HEK293 (cell line): ENCODE measurements at regions not wholly inside any gene's neighbourhood (a gene's known extent, or its start where the extent isn't known, plus 50 kb on each side); places are given as distances from the start of the nearest gene placed in this dataset.

Experiments
- PRDM4 ChIP-seq: fragments of 450-650 bp; formaldehyde crosslinking; IDR thresholded peaks from 2 replicates; pipeline ENCODE4 v1.5.1; 2017; ENCODE audit warnings: missing biosample characterization, missing genetic modification characterization
- SCRT1 ChIP-seq: fragments of 450-650 bp; formaldehyde crosslinking; IDR thresholded peaks from 2 replicates; pipeline ENCODE4 v1.5.1; 2016; ENCODE audit warnings: missing biosample characterization, missing genetic modification characterization, borderline replicate concordance
- SETDB1 ChIP-seq: IDR thresholded peaks from one replicate; pipeline ENCODE4 v1.6.1; 2017; ENCODE audit warnings: mild to moderate bottlenecking, low read length, moderate library complexity, mixed read lengths; ENCODE audit not compliant: insufficient read length
- ZBTB20 ChIP-seq: fragments of 450-650 bp; formaldehyde crosslinking; IDR thresholded peaks from 2 replicates; pipeline ENCODE4 v1.5.1; 2016; ENCODE audit warnings: missing biosample characterization, missing genetic modification characterization
- ZNF133 ChIP-seq: fragments of 450-650 bp; formaldehyde crosslinking; IDR thresholded peaks from 2 replicates; pipeline ENCODE4 v1.5.1; 2016; ENCODE audit warnings: missing biosample characterization, missing genetic modification characterization
- ZNF175 ChIP-seq: fragments of 450-650 bp; formaldehyde crosslinking; IDR thresholded peaks from 2 replicates; pipeline ENCODE4 v1.5.1; 2016; ENCODE audit warnings: missing biosample characterization, missing genetic modification characterization
- ZNF2 ChIP-seq: fragments of 450-650 bp; formaldehyde crosslinking; IDR thresholded peaks from 2 replicates; pipeline ENCODE4 v1.5.1; 2016; ENCODE audit warnings: missing biosample characterization, missing genetic modification characterization
- ZNF362 ChIP-seq: fragments of 450-650 bp; formaldehyde crosslinking; IDR thresholded peaks from 2 replicates; pipeline ENCODE4 v1.5.1; 2016; ENCODE audit warnings: missing biosample characterization, missing genetic modification characterization
- TF ChIP-seq, protein P1 (sequence below): fragments of 450-650 bp; formaldehyde crosslinking; IDR thresholded peaks from 2 replicates; pipeline ENCODE4 v1.5.1; 2016; ENCODE audit warnings: missing biosample characterization, missing genetic modification characterization
- TF ChIP-seq, protein P2 (sequence below): fragments of 450-650 bp; formaldehyde crosslinking; IDR thresholded peaks from 2 replicates; pipeline ENCODE4 v1.5.1; 2016; ENCODE audit warnings: missing biosample characterization, missing genetic modification characterization, low read depth

- no peak for TF ChIP-seq ZNF2 (tag by site-specific recombination)
- no peak for TF ChIP-seq ZBTB20 (tag by site-specific recombination)
- no peak for TF ChIP-seq SETDB1
- no peak for TF ChIP-seq ZNF175 (tag by site-specific recombination)
- TF ChIP-seq, protein P1, sequence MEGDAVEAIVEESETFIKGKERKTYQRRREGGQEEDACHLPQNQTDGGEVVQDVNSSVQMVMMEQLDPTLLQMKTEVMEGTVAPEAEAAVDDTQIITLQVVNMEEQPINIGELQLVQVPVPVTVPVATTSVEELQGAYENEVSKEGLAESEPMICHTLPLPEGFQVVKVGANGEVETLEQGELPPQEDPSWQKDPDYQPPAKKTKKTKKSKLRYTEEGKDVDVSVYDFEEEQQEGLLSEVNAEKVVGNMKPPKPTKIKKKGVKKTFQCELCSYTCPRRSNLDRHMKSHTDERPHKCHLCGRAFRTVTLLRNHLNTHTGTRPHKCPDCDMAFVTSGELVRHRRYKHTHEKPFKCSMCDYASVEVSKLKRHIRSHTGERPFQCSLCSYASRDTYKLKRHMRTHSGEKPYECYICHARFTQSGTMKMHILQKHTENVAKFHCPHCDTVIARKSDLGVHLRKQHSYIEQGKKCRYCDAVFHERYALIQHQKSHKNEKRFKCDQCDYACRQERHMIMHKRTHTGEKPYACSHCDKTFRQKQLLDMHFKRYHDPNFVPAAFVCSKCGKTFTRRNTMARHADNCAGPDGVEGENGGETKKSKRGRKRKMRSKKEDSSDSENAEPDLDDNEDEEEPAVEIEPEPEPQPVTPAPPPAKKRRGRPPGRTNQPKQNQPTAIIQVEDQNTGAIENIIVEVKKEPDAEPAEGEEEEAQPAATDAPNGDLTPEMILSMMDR: no peak
- no peak for TF ChIP-seq ZNF133 (tag by site-specific recombination)
- TF ChIP-seq, protein P2, sequence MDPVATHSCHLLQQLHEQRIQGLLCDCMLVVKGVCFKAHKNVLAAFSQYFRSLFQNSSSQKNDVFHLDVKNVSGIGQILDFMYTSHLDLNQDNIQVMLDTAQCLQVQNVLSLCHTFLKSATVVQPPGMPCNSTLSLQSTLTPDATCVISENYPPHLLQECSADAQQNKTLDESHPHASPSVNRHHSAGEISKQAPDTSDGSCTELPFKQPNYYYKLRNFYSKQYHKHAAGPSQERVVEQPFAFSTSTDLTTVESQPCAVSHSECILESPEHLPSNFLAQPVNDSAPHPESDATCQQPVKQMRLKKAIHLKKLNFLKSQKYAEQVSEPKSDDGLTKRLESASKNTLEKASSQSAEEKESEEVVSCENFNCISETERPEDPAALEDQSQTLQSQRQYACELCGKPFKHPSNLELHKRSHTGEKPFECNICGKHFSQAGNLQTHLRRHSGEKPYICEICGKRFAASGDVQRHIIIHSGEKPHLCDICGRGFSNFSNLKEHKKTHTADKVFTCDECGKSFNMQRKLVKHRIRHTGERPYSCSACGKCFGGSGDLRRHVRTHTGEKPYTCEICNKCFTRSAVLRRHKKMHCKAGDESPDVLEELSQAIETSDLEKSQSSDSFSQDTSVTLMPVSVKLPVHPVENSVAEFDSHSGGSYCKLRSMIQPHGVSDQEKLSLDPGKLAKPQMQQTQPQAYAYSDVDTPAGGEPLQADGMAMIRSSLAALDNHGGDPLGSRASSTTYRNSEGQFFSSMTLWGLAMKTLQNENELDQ (tag by site-specific recombination): no peak
- no peak for TF ChIP-seq SCRT1
- no peak for TF ChIP-seq PRDM4 (tag by site-specific recombination)
- no peak for TF ChIP-seq ZNF362 (tag by site-specific recombination)
Measured at GRCh38 chr11:70550456-70551195, 152.3 kb downstream of the CTTN start.
